HG03095 (cell line): ENCODE measurements at regions not wholly inside any gene's neighbourhood (a gene's known extent, or its start where the extent isn't known, plus 50 kb on each side); places are given as distances from the start of the nearest gene placed in this dataset.

ENCODE experiments used
- ATAC-seq: cut with Tn5 transposase; IDR thresholded peaks from one replicate; pipeline ENCODE4 v1.9.1; 2021; ENCODE audit warnings: moderate library complexity; ENCODE audit not compliant: unreplicated experiment

DNA sequence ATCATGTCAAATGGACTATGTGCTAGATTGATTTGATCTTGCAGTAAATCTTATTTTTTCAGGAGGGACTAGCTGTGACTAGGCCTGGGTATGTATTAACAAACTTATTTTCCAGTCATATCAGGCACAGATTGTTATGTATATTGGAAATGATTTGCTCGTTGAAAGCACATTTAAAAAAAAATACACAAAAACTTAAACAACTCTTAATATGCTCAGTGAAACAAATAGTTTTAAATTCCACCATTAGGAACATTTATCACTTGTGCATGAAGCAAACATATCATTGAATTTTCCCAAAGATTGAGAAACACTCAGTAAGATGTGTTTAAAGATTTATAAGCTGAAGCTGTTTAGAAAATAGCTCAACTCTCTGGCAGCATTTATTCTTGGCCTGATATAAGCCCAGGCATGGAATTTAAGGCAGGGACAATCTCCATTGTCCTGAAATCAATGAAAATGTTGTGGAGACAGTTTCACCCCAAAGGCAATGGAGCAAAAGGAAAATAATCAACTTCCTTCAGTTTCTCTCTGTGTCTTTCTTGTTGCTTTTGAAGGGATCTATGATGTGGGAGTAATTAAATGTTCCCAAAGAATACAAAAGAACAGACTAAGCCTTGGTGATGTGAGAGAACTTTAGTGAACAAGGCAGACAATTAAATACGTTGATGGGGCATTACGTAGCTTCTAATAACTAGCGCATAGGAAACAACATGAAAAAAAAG, 250.3 kb downstream of the GPR37 start:
- ATAC-seq, result no peak

GRCh38 chr7:124514471-124514870, 251.1 kb downstream of the GPR37 start:
- no peak for ATAC-seq

DNA sequence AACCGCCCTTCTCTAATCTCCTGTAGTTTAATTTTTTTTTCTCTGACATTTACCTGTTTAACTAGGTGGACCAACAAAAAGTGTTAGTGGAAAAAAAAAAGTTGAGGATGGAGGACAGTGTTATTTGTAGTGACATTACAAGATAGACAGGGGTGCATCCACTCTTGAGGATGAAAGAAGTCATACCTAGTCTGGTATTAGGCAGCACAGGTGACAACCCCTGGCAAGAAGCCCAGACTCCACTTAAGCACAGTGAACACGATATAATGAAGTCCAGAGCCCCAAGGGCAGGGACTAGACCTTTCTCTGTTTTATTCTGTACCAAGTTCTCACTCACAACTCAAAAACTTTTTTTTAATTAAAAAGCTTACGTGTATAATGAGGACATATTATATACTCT, 268.4 kb downstream of the GPR37 start:
- no peak for ATAC-seq

DNA sequence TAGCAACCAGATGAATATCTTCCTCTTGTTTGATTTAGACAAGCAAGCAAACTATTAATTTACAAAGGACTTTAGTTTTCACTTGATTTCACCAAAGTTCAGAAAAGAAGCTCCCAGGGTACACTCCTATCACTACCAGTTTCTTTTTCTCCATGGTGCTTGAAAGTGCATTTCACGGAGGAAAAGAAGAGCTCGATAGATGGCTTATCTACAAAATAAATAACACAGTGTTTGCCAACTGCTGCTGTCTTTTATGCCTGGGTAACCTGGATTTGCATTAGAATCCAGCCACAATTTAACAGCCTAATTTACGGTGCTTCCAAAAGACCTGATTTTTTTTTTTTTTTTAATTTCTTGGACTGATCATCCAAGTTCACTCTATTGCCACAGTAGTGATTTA, 275.7 kb downstream of the GPR37 start:
- ATAC-seq, result no peak

DNA sequence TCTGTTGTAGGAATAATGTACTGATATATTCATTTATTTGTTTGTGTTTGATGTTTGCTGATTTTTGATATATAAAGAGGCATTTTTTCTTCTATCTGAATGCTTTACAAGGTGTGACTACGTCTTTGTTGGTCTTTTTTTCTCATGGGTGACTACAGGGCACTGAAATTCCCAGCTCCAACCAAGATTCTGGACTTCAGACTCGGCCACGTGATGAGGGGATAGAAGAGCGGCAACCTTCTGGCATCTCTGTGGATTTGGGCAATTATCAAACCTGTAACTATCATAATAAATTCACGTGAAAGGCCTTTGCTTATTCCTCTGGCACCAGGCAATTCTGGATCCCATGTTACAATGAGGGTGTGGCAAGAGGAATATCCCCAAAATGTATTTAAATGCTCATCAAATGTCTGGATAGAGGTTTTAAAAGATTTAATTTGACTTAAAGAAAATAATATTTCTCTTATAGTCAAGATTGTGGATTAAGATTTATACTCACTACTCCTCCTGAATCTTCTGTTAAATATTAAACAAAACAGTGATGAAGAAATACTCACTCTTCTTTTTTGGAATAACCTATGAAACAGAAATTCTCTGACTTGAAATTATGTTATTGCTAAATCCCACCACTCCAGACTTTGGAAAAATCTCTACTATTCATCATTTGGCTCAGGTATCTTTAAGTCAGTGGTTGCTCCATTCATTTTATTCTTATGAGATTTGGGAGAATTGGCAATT, 276.3 kb downstream of the GPR37 start:
- ATAC-seq, result no peak

GRCh38 chr7:124482229-124482628, 283.4 kb downstream of the GPR37 start:
- ATAC-seq, result no peak

- no peak for ATAC-seq
Measured at GRCh38 chr7:124480821-124481290, 284.7 kb downstream of the GPR37 start.

- ATAC-seq, result no peak
Measured at GRCh38 chr7:124480036-124480820, 285.4 kb downstream of the GPR37 start.

DNA sequence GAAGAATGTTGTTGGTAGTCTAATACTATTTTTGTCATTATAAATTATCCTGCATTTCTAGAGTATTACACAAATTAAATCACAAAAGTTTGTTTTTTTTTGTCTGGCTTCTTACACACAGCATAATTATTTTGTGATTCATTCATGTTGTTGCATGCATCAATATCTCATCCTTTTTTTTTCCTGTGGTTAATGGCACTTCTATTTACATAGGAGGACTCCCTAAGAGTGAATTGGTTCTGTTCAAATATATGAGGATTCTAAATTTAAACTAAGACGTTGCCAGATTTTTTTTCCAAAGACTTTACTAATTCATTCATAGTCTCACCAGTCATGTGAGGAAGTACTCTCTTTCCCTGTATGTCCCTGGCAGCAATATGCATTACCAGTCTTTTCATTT, 303.3 kb downstream of the GPR37 start:
- ATAC-seq, result no peak

DNA sequence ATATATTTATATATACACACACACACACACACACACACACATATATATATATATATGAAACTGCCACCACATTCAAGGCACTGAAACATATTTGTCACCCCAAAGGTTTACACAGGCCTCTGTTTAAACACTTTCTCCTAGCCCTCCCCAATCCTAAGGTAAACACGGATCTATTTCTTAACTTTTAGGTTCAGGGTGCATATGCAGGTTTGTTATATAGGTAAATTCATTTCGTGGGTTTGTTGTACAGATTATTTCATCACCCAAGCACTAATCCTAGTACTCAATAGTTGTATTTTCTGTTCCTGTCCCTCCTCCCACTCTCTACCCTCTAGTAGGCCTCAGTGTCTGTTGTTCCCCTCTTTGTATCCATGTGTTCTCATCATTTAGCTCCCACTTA, 305.0 kb downstream of the GPR37 start:
- no peak for ATAC-seq

- no peak for ATAC-seq
Measured at GRCh38 chr7:124460056-124460450, 305.5 kb downstream of the GPR37 start.

DNA sequence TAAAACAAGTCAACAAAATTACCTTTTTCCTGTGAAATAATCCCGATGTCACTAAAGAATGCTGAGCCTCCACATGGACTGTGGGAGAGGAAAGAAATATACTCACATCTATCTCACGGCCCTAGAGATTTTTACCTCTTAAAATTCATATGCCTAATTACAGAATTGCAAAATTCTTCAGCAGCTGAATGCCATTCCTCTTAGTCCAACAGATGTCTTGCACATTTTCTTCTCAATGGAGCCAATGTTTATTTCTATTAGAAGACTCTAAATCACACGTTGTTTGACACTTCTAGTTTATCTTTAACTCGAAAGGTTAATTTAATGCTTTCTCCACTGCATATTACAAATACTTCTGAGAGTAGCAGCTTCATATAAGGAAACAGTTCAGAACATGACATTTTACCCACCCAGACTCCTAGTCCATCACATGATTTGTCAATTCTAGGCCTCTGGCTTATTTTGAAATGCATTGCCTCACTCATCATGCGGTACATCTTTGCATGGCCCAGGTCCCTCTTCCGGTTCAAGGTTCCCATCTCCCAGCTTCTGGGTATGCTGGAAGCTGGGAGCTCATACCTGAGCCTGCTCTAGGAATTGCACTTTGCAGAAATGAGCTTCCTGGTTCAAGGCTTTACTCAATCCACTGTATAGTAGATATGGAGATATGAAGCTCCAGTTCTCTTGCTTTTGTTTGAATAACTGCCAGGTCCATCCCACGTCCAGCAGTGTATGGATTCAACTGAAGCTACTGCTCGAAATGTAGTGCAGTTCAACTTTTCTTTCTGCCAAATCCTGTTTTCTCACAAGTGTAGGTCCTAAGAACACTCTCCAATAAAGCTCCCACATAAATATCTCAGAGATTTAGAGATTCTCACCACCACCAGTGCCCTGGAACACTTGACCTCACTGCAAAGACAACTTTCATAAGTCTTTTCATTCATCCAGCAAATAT, 306.2 kb downstream of the GPR37 start:
- no peak for ATAC-seq

GRCh38 chr7:124457841-124458240, 307.8 kb downstream of the GPR37 start:
- no peak for ATAC-seq

DNA sequence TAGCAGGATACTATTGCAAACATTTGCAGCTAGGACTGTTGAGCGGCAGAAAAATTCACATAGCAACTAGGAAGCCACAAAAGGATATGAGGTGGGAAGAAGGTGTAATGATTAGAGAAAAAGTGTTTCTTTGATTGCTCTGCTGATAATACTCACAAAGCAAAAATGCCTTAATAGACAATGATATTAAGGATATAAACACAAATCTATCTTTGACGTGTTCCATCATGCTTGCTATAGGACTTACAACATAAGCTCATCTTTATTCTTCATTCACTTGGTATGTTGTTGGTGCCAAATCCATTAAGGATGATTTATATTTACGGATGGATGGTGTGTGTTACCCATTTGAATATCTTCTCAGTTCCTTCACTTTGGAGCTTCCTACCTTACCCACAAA, 309.3 kb downstream of the GPR37 start:
- no peak for ATAC-seq

DNA sequence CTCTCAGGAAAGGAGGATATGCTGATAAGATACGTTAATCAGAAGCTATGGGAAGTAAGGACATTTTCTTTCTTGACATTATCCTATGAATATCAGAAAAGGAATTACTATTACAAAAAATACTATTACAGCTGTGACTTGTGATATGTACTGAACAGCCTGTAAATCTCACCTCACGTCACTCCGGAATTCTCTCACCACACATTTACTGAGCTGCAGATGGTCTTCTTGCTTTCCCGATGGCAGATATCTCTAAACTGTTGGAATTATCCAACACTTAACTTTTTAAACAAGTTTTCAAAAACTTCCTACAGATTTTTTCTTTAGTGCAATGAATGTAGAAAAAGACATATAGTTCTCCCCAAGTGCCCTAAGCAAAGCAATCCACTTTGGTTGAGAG, 313.4 kb downstream of the GPR37 start:
- no peak for ATAC-seq

- ATAC-seq, result no peak
Measured at GRCh38 chr7:124449896-124450295, 315.7 kb downstream of the GPR37 start.

DNA sequence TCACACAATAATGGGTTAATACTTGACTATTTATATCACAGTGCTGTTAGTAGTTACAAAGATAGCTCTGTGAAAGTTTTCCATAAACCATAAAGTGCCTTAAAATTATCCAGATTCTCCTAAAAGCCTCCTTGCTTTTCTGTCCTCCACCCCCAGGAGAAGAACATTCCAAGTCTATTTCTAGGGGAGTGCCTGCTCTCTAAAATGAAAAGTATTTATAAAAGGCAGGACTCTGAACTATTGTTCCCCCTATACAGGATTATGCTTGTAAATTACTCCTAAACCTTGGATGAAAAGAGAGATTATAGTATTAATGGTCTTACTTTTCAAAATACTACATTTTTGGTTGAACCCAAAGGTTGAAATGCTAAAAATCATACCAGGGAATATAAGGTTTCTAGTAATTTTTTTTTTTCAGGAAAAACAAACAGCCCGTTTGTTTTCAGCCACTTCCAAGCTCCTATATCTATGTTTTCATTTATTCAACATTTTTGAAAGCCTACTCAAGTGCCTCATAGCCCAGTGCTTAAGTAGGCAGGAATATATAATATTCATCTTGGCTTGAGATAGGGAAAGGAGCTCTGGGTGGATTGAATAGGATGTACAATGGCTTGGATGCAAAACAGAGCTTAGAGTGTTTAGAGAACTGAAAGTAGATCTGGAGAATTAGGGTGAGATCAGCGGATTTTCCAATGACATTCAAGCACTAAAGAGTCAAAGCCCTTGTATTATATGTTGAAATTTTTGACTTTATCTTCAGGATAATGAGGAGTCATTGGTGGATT, 320.7 kb downstream of the GPR37 start:
- ATAC-seq, result no peak

DNA sequence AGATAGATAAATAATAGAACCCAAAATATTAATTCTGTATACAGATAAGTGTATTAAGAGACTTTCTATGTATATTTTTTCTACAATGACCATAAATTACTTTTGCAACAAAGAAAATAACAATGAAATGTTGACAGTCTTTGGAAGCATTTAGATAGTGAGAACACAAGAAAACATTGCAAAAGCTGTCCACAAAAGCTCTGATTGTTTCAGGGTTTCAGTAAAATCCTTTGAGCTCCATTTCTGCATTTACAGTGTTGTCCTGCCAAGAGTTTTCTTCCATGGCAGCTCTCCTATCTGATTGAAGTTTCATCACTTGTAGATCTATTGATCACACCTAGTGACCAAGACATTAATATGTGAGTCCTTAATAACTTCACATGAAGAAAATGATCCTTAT, 321.8 kb downstream of the GPR37 start:
- ATAC-seq, result no peak

GRCh38 chr7:124440081-124440480, 325.5 kb downstream of the GPR37 start:
- ATAC-seq, result no peak
